A673 (cell line): ENCODE measurements at regions not wholly inside any gene's neighbourhood (a gene's known extent, or its start where the extent isn't known, plus 50 kb on each side); places are given as distances from the start of the nearest gene placed in this dataset.
"Not testable (repeated sequence)": the region's sequence is repeated elsewhere in the genome, so short reads cannot be mapped to it uniquely, and the experiment has no call there.

Source experiments
- BruUV-seq: library from RNA; stranded (reverse); fragments of 400-500 nt; replicated peaks from 2 replicates; lab custom pipeline; 2021; lab: Mats Ljungman, UMichigan
- CTCF ChIA-PET: fragments of 300-600 bp; sonication (Branson Sonifier 250); formaldehyde crosslinking; loops from one replicate; lab custom pipeline; 2022; ENCODE audit warnings: antibody characterized with exemption; lab: Charles Lee
- POLR2A ChIA-PET: fragments of 300-600 bp; sonication (Branson Sonifier 250); formaldehyde crosslinking; loops from one replicate; lab custom pipeline; 2022; ENCODE audit warnings: antibody characterized with exemption; ENCODE audit not compliant: low non-redundant PET; lab: Charles Lee
- DNase-seq: peaks from one replicate; pipeline ENCODE4 v3.0.0-alpha.2; 2015; ENCODE audit warnings: low spot score
- H3K27ac ChIP-seq: fragments of 200-600 bp; sonication (generic); 2 replicates; pipeline ENCODE4 v1.5.1; 2016; ENCODE audit warnings: mixed run types, low read depth, mild to moderate bottlenecking, mixed read lengths, antibody characterized with exemption, low read length; ENCODE audit not compliant: poor library complexity, severe bottlenecking
- H3K27me3 ChIP-seq: fragments of 200-600 bp; sonication (generic); replicated peaks from 2 replicates; pipeline ENCODE4 v1.6.1; 2017; ENCODE audit warnings: mixed run types, low read depth, mild to moderate bottlenecking, mixed read lengths, antibody characterized with exemption, low read length; ENCODE audit not compliant: insufficient read depth, poor library complexity
- H3K36me3 ChIP-seq: fragments of 200-600 bp; sonication (generic); 2 replicates; pipeline ENCODE4 v1.6.1; 2016; ENCODE audit warnings: mixed run types, mild to moderate bottlenecking, mixed read lengths, antibody characterized with exemption, low read length; ENCODE audit not compliant: insufficient read depth, poor library complexity, severe bottlenecking
- H3K4me1 ChIP-seq: fragments of 200-600 bp; sonication (generic); 2 replicates; pipeline ENCODE4 v1.6.1; 2017; ENCODE audit warnings: mixed run types, mild to moderate bottlenecking, mixed read lengths, antibody characterized with exemption, low read length; ENCODE audit not compliant: insufficient read depth, poor library complexity, severe bottlenecking
- H3K4me3 ChIP-seq: fragments of 200-600 bp; sonication (generic); 2 replicates; pipeline ENCODE4 v1.5.1; 2016; ENCODE audit warnings: low read depth, mixed run types, mild to moderate bottlenecking, mixed read lengths, low read length; ENCODE audit not compliant: poor library complexity, severe bottlenecking
- H3K9me3 ChIP-seq: fragments of 200-600 bp; sonication (generic); 2 replicates; pipeline ENCODE4 v1.6.1; 2016; ENCODE audit warnings: mixed run types, low read depth, mild to moderate bottlenecking, mixed read lengths, antibody characterized with exemption, low read length; ENCODE audit not compliant: poor library complexity, severe bottlenecking
- EZH2 ChIP-seq: fragments of 200-600 bp; sonication (generic); IDR thresholded peaks from 2 replicates; pipeline ENCODE4 v1.6.1; 2017; ENCODE audit warnings: borderline replicate concordance, low read depth, mild to moderate bottlenecking, mixed read lengths, antibody characterized with exemption, low read length; ENCODE audit not compliant: poor library complexity, severe bottlenecking
- intact Hi-C: fragments of 100-400 bp; cut with micrococcal nuclease; formaldehyde crosslinking; loops from one replicate; pipeline ENCODE4 v1.10.0; 2022; ENCODE audit not compliant: unreplicated experiment
- TF ChIP-seq, protein P1 (sequence below): fragments of 300-800, 200-600 bp; sonication (generic); conservative IDR thresholded peaks from 2 replicates; pipeline ENCODE4 v1.5.1; 2017; ENCODE audit warnings: low read depth, mild to moderate bottlenecking, antibody characterized with exemption, low read length, moderate library complexity, mixed read lengths

GRCh38 chr1:213598263-213598662, 389.5 kb upstream of the PROX1 start:
- ChIA-PET CTCF (no interaction called here), POLR2A (no interaction called here)
- Histone ChIP-seq H3K4me1 (no peaks in the 10 kb centered on the region), H3K36me3 (no peaks in the 10 kb centered on the region), H3K27ac (no peak overlapping the region), H3K9me3 (no peaks in the 10 kb centered on the region), H3K4me3 (no peak overlapping the region), H3K27me3 (peaks cover 16% of the 10 kb centered on the region)
- DNase-seq, result no peak
- intact Hi-C loops, result no loop called here
- BruUV-seq, result no TSS peak
- TF ChIP-seq, protein P1, sequence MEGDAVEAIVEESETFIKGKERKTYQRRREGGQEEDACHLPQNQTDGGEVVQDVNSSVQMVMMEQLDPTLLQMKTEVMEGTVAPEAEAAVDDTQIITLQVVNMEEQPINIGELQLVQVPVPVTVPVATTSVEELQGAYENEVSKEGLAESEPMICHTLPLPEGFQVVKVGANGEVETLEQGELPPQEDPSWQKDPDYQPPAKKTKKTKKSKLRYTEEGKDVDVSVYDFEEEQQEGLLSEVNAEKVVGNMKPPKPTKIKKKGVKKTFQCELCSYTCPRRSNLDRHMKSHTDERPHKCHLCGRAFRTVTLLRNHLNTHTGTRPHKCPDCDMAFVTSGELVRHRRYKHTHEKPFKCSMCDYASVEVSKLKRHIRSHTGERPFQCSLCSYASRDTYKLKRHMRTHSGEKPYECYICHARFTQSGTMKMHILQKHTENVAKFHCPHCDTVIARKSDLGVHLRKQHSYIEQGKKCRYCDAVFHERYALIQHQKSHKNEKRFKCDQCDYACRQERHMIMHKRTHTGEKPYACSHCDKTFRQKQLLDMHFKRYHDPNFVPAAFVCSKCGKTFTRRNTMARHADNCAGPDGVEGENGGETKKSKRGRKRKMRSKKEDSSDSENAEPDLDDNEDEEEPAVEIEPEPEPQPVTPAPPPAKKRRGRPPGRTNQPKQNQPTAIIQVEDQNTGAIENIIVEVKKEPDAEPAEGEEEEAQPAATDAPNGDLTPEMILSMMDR, result no peak
- no peak for TF ChIP-seq EZH2

DNA sequence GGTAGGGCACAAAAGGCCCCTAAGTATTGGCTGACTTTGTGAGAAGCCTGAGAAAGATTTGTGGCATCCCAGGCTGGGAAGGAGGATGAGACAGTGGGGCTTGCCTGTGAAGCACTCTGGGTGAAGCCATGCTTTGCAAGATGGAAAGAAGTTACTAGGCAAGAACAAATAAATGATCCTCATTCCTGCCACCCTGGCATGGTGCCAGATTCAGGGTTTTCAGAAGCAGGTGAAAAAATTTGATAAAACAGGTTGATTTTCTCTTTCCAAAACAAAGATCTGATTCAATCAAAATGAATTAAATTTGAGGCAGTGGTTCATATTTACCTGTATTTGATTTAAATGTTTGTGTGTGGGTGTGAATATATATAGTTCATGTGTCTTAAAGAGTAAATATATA, 386.9 kb upstream of the PROX1 start:
- intact Hi-C loops, result no loop called here
- no TSS peak for BruUV-seq

GRCh38 chr1:213601705-213602104, 386.1 kb upstream of the PROX1 start:
- peaks cover 18% of the 10 kb centered on the region for H3K27me3 ChIP-seq
- H3K27ac ChIP-seq, intact Hi-C loops, H3K9me3 ChIP-seq, DNase-seq, H3K4me1 ChIP-seq, H3K4me3 ChIP-seq, POLR2A ChIA-PET, CTCF ChIA-PET, BruUV-seq, H3K36me3 ChIP-seq: not testable (repeated sequence)

More for the DNA sequence above, 386.9 kb upstream of the PROX1 start:
- Histone ChIP-seq H3K36me3 (no peaks in the 10 kb centered on the region), H3K9me3 (no peaks in the 10 kb centered on the region), H3K4me1 (no peaks in the 10 kb centered on the region), H3K27ac (no peak overlapping the region), H3K27me3 (peaks cover 18% of the 10 kb centered on the region), H3K4me3 (no peak overlapping the region)
- TF ChIP-seq EZH2, result no peak
- TF ChIP-seq, protein P1, result no peak
- DNase-seq, result no peak
- ChIA-PET CTCF (no interaction called here), POLR2A (no interaction called here)

GRCh38 chr1:213602796-213603486, 384.8 kb upstream of the PROX1 start:
- peaks cover 19% of the 10 kb centered on the region for H3K27me3 ChIP-seq
- no peaks in the 10 kb centered on the region for H3K36me3 ChIP-seq
- H3K27ac ChIP-seq, result no peak overlapping the region
- no peak overlapping the region for H3K4me3 ChIP-seq
- intact Hi-C loops, result no loop called here
- CTCF ChIA-PET, result no interaction called here
- H3K4me1 ChIP-seq, result no peaks in the 10 kb centered on the region
- BruUV-seq, result no TSS peak
- no peaks in the 10 kb centered on the region for H3K9me3 ChIP-seq
- TF ChIP-seq, protein P1, result no peak
- TF ChIP-seq EZH2, result no peak
- DNase-seq, result no peak
- POLR2A ChIA-PET, result no interaction called here
